ENCODE measurements at regions not wholly inside any gene's neighbourhood (a gene's known extent, or its start where the extent isn't known, plus 50 kb on each side); places are given as distances from the start of the nearest gene placed in this dataset.

DNA sequence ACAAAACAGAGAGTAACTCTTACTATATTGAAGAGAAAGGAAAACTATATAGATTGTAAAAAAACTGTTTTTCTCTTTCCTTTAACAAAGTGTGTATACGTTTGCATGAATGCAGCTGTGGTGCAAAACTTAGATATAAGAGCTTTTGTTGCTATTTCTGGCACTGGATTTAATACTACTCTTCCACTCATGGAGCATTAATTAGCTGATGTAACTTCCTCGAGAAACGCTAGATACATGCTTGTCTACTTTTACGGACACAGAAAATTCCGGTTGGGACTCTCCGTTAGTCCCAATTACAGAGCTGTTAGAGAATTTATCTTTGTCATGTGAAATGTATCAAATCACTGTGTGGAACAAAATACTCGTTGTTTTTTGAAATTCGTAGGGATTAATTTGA, 135.5 kb downstream of the ZNF22 start:
- H3K27ac Mint-ChIP-seq = no peak overlapping the region
- Histone ChIP-seq H3K4me1 (ENCODE audit: insufficient read depth) (no peaks in the 10 kb centered on the region), H2AFZ (no peak overlapping the region), H3K79me2 (replicated peaks; ENCODE audit: insufficient read depth) (no peaks in the 10 kb centered on the region), H3F3A (replicated peaks; ENCODE audit: low read depth) (no peaks in the 10 kb centered on the region), H3K9me2 (ENCODE audit: insufficient read depth) (no peaks in the 10 kb centered on the region), H3K27ac (ENCODE audit: low read depth) (no peak overlapping the region), H3K36me3 (ENCODE audit: insufficient read depth) (no peaks in the 10 kb centered on the region), H3K4me3 (no peak overlapping the region), H4K20me1 (replicated peaks; ENCODE audit: insufficient read depth) (no peaks in the 10 kb centered on the region), H3K27me3 (ENCODE audit: insufficient read depth) (no peaks in the 10 kb centered on the region), H3K4me2 (no peak overlapping the region)
- no peak overlapping the region for H3K4me3 Mint-ChIP-seq
- no peaks in the 10 kb centered on the region for H3K9me3 Mint-ChIP-seq
- TF ChIP-seq CTCF (conservative IDR thresholded peaks at IDR 0.05; ENCODE audit: low read depth in 2 of 2) (no peak), POLR2AphosphoS5 (IDR thresholded peaks at IDR 0.05; ENCODE audit: low read depth) (no peak), ZNF462 (CRISPR knock-in tag; IDR thresholded peaks at IDR 0.05) (no peak), STAT1 (IDR thresholded peaks at IDR 0.05; ENCODE audit: unreplicated experiment) (no peak), ZNF114 (CRISPR knock-in tag; IDR thresholded peaks at IDR 0.05) (no peak), EZH2 (IDR thresholded peaks at IDR 0.05; ENCODE audit: low read depth, unreplicated experiment) (no peak), CREB1 (CRISPR knock-in tag; IDR thresholded peaks at IDR 0.05; ENCODE audit: low read depth) (no peak), EZH2phosphoT487 (IDR thresholded peaks at IDR 0.05; ENCODE audit: unreplicated experiment) (no peak), NANOG (IDR thresholded peaks at IDR 0.05; ENCODE audit: borderline replicate concordance) (no peak), ZNF331 (CRISPR knock-in tag; IDR thresholded peaks at IDR 0.05; ENCODE audit: low read depth) (no peak), JUNB (IDR thresholded peaks at IDR 0.05; ENCODE audit: unreplicated experiment) (no peak)
- TF ChIP-seq, protein P1, sequence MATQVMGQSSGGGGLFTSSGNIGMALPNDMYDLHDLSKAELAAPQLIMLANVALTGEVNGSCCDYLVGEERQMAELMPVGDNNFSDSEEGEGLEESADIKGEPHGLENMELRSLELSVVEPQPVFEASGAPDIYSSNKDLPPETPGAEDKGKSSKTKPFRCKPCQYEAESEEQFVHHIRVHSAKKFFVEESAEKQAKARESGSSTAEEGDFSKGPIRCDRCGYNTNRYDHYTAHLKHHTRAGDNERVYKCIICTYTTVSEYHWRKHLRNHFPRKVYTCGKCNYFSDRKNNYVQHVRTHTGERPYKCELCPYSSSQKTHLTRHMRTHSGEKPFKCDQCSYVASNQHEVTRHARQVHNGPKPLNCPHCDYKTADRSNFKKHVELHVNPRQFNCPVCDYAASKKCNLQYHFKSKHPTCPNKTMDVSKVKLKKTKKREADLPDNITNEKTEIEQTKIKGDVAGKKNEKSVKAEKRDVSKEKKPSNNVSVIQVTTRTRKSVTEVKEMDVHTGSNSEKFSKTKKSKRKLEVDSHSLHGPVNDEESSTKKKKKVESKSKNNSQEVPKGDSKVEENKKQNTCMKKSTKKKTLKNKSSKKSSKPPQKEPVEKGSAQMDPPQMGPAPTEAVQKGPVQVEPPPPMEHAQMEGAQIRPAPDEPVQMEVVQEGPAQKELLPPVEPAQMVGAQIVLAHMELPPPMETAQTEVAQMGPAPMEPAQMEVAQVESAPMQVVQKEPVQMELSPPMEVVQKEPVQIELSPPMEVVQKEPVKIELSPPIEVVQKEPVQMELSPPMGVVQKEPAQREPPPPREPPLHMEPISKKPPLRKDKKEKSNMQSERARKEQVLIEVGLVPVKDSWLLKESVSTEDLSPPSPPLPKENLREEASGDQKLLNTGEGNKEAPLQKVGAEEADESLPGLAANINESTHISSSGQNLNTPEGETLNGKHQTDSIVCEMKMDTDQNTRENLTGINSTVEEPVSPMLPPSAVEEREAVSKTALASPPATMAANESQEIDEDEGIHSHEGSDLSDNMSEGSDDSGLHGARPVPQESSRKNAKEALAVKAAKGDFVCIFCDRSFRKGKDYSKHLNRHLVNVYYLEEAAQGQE (IDR thresholded peaks at IDR 0.05; ENCODE audit: unreplicated experiment) = no peak
- TF ChIP-seq, protein P2, sequence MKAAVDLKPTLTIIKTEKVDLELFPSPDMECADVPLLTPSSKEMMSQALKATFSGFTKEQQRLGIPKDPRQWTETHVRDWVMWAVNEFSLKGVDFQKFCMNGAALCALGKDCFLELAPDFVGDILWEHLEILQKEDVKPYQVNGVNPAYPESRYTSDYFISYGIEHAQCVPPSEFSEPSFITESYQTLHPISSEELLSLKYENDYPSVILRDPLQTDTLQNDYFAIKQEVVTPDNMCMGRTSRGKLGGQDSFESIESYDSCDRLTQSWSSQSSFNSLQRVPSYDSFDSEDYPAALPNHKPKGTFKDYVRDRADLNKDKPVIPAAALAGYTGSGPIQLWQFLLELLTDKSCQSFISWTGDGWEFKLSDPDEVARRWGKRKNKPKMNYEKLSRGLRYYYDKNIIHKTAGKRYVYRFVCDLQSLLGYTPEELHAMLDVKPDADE (IDR thresholded peaks at IDR 0.05) = no peak
- peaks cover 5% of the 10 kb centered on the region; the same call in 2 of the 3 replicates for H3K4me1 Mint-ChIP-seq
- no peaks in the 10 kb centered on the region for H3K36me3 Mint-ChIP-seq (ENCODE audit: low read depth)
- H3K27me3 Mint-ChIP-seq (ENCODE audit: insufficient read depth, low read depth, poor library complexity) = no peaks in the 10 kb centered on the region
- ATAC-seq (no peak), DNase-seq (ENCODE audit: low spot score) (no peak)
